GM12872 (cell line): ENCODE measurements at regions not wholly inside any gene's neighbourhood (a gene's known extent, or its start where the extent isn't known, plus 50 kb on each side); places are given as distances from the start of the nearest gene placed in this dataset.

ENCODE experiments used
- CTCF ChIP-seq: IDR thresholded peaks from 3 replicates; pipeline ENCODE4 v1.5.1; 2011; ENCODE audit warnings: low read depth, mild to moderate bottlenecking, low read length, moderate library complexity; ENCODE audit not compliant: insufficient read depth

GRCh38 chr5:26681861-26682260 is 356.5 kb downstream of the CDH9 start:
- no peak for TF ChIP-seq CTCF

GRCh38 chr5:26674846-26675245 is 363.5 kb downstream of the CDH9 start:
- TF ChIP-seq CTCF = no peak

- TF ChIP-seq CTCF = no peak
Measured at GRCh38 chr5:26669523-26669922, 368.9 kb downstream of the CDH9 start.

GRCh38 chr5:26669031-26669430 is 369.4 kb downstream of the CDH9 start:
- TF ChIP-seq CTCF = no peak

DNA sequence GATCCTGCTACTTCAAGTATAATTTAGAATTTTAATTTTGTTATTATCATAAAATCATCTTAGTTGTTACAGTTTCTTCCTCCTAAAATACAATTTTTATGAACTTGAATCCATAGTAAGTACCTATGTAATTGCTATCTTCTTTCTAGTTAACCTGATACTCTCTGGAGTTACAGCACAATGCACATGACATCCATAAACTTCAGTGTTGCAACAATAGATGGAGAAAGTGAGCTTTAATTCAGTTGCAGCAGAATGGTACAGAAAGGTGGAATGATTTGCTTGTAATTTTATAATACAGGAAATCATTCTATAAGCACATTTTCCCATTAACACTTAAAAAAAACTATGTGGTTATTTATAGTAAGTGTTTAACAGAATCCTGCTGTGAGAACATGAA is 372.0 kb downstream of the CDH9 start:
- TF ChIP-seq CTCF = no peak

GRCh38 chr5:26663500-26663899 is 374.9 kb downstream of the CDH9 start:
- TF ChIP-seq CTCF = no peak

DNA sequence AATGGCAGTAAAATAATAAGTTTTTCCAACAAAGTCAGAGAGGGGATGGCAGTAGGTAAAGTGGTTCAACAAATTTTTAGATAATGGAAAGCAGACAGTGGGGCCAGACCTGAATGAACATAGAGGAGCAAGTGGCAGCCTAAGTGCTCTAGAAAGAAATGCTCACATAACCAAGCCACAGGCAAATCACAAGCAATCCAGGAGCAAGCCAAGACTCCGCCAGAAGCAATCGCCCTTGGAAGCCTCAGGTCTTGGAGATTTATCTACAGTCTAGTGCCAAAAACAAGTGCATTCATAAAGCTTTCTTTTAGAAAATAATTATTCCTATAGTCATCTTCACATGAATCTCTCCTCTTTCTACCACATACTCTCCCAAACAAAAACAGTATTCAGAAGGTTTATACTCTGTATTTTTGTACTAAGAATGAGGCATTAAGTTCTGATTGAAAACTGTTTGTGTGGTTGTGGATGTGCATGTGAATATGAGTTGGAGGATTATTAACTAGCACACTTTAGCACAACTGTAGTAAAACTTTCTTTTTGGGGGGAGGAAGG is 375.5 kb downstream of the CDH9 start:
- TF ChIP-seq CTCF = no peak
